HG03108 (cell line): ENCODE measurements at regions not wholly inside any gene's neighbourhood (a gene's known extent, or its start where the extent isn't known, plus 50 kb on each side); places are given as distances from the start of the nearest gene placed in this dataset.

ENCODE experiments used
- ATAC-seq: cut with Tn5 transposase; IDR thresholded peaks from one replicate; pipeline ENCODE4 v1.9.1; 2021; ENCODE audit warnings: moderate library complexity; ENCODE audit not compliant: unreplicated experiment

GRCh38 chr12:91343010-91343409 lies 160.4 kb upstream of the DCN start:
- ATAC-seq: no peak

GRCh38 chr12:91339106-91339505 lies 156.5 kb upstream of the DCN start:
- no peak for ATAC-seq

GRCh38 chr12:91335699-91336098 lies 153.1 kb upstream of the DCN start:
- no peak for ATAC-seq

DNA sequence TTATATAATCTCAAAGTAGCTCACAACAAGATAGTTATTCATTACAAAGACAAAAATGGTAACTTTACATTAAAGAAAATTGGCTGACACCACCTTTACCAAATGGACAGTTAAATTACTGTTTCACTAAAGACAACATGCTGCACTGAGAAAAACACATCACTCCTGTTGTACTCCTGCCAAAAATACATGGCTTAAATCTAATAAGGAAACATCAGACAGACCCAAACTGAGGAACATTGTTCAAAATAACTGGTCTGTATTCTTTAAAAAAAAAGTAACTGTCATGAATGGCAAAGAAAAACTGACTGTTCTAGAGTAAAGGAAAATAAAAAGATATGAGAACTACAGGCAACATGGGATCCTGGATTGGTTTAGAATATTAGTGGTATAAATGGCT lies 151.3 kb upstream of the DCN start:
- ATAC-seq: no peak

DNA sequence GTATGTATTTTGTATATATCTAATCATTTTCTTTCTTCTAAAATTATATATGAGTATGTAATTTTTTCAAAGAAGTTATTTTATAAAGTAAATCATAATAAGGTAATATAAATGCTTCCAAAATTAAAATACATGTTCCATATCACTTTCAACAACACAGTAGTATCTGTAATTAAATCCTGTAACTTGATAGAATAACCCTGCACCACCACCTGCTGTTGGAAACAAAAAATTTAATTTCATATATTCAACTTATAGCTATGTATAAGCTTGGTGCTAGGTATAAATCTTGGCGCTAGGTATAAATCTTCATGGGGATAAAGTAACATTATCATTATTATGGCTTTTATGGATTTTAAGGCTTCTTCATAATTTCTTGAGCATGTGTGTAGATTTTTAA lies 149.7 kb upstream of the DCN start:
- no peak for ATAC-seq

DNA sequence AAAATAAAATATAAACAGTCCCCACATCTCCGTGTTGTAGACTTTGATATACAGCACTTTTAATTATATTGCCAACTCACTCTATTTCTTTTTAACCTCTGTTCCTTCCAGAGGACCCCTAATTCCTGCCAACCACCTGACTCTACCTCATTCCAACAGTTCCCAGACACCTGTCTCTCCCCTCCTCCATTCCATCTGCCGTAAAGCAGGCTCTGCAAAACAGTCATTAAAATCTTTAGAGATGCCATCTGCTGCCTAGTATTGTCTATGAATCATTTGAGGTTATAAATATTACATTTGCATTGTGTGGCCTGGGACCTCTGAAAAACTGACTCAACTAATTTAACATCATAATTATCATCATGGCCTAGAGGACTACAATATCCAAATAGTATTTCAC lies 148.8 kb upstream of the DCN start:
- no peak for ATAC-seq

DNA sequence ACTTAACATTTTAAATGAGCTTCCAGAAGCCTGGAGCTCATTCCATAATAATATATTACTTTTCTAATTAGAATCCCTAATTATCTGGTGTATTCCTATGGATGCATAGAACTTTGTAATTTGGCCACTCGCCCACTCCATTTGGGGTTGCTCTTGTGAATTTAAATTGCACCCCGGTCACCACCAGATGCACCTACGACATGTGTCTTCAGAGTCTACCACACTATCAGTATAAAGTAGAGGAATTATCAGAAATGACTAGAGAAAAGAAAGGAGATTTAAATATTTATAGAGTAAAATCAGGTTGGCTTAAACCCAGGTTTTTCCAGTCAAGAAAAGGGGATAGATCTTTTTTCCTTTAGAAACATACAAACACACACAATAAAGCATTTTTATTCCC lies 145.8 kb upstream of the DCN start:
- ATAC-seq: no peak

DNA sequence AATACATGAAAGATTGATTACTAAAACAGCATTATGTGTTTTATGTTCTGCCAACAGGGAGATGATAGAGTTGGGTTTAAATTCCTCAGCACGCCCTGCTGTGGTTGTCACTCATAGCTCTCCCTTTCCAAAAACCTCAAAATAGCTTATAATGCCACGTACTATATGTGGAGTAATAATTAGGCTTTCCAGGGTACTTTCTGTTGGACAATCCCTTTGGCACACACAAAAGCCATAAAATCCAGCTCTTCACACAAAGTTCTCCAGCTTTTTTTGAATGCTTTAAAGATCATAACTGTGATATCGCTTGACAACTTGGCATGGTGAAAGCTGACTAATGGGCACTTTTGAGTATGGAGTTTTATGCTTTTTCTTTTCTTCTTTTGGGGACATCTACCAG lies 145.3 kb upstream of the DCN start:
- no peak for ATAC-seq

DNA sequence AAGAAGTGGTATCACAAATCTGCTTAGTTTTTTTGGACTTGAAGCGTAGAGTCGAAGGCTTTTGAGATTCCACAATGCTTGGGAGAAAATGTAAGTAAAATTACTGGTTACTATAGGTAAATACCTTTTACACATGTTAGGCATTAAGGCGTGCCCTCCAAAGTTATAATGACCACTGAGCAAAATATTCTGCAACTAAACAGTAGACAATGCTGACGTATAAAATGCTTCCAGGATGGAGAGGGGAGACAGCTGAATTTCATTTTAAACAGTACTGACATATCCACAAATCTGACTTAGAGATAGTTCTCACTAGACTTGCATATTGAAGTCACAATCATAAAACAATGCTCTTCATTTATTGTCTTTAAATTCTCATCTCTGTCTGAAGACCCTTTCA lies 144.5 kb upstream of the DCN start:
- ATAC-seq: no peak

DNA sequence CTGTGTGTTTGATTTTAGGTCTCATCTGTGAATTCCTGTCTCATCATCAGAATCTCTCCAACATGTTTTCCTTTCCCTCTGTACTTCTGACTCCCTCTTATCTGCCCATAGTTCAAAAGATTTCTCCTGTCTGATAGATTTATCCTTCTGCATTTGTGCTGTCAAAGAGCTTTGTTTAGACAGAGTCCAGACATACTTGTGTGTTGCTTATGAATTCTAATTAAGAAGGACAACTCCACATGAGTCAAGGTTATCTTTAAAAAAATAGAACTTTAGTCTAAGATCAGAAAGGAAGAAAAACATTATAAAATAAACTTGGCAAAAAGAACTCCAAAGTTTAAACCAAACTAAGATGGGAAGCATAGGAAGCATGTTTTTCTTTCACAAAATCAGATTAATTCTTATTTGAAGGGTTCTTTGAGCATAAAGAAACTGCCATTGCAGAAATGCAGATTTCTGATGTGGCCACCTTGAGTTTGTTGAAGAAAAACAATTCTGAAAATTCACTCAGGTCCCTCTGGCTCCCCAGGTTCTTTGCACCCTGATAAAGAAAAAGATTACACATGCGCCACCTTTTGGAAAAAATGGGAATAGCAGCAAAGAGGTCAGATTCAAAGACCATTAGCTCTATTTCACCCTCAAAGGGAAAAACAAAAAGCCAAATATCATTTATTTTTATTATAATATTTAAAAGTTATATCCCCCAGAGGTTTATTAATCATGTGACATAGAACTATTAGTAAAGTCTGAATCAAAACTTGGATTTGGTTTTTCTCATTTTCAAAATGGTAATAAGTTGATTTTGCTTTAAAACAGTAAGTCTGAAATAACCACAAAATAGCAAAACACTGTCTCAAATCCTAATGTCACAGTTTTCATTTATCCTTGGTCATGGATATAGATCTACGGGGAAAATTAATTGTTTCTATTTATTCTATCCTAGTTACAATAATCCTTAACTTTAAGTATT lies 143.7 kb upstream of the DCN start:
- ATAC-seq: no peak

DNA sequence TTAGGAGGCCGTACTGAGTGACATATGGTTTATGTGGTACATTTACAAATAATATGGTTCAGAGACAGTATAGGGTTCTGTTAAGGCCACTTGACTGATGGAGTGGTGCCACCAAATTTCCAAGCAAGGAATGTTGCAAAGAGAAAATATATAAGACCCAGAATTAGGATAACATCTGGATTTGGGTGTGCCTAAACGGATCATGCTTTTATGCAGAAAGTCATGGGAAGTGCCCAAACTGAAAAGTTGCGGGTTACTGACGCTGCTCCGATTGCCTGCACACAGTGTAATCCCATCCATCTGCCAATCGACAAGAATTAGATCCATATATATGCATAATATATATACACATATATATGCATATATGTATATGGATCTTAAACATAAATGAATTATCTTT lies 138.4 kb upstream of the DCN start:
- no peak for ATAC-seq

DNA sequence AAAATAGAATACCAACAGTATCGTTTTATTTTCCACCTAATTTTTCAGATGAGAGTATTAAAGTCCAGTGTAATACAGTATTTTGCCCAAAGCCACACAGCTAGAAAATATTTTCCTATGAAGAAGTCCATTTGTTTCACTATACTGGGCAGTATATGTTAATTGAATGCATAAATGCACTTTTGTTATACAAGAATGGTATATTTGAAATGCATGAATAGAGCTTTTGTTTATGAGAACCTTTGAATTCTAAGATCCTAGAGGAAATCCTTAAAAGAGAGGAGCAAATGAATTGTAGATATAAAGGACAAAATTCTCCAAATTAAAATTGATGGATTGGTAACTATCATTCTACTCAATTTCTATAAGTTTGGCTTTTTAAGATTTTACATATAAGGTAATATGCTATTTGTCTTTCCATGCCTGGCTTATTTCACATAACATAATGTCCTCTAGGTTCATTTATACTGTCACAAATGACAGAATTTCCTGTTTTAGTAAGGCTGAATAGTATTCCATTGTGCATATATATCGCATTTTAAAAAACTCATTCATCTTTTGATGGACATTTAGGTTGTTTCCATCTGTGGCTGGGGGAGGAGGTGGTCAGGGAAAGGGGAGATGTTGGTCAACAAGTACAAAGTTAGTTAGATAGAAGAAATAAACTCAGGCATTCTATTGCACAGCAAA lies 136.6 kb upstream of the DCN start:
- ATAC-seq: no peak

- no peak for ATAC-seq
Measured at GRCh38 chr12:91317306-91317705, 134.7 kb upstream of the DCN start.

DNA sequence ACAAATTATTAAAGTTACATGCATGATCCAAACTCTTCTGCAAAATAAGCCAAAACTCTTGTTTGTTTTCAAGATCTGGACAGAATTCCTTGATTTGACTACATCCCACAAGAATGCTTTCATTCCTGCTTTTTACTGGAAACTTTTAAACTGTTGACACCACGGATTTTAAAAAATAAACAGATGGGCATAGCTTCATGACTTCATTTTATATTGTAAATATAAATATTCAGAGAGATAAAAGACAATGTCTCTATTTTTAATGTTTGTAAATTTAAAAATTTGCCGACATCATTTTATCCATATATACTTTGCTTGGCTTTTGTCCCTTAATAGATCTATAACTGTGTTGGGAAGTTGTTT lies 134.3 kb upstream of the DCN start:
- no peak for ATAC-seq

GRCh38 chr12:91316161-91316906 lies 133.7 kb upstream of the DCN start:
- no peak for ATAC-seq

GRCh38 chr12:91311081-91311480 lies 128.5 kb upstream of the DCN start:
- ATAC-seq: no peak

GRCh38 chr12:91309450-91309849 lies 126.8 kb upstream of the DCN start:
- ATAC-seq: no peak

- no peak for ATAC-seq
Measured at GRCh38 chr12:91307957-91308670, 125.5 kb upstream of the DCN start.

DNA sequence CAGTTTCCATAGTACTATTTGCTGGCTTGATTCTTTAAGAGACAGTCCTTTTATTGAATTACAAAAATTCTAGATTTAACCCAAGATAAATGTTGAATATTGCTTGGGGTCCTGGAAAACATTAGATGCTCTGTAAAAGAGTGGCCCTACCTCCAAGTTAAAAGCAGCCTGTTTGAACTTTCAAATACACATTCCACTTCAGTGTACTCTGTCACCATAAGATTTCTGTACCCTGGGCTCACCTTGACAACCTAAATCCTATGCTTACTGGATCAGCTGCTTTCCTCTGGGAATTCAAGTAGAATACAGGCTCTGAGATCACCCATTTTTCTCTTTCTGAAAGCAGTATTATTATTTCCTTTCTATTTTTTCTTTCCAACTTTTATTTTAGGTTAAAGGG lies 107.7 kb upstream of the DCN start:
- no peak for ATAC-seq

- no peak for ATAC-seq
Measured at GRCh38 chr12:91289906-91290305, 107.3 kb upstream of the DCN start.

DNA sequence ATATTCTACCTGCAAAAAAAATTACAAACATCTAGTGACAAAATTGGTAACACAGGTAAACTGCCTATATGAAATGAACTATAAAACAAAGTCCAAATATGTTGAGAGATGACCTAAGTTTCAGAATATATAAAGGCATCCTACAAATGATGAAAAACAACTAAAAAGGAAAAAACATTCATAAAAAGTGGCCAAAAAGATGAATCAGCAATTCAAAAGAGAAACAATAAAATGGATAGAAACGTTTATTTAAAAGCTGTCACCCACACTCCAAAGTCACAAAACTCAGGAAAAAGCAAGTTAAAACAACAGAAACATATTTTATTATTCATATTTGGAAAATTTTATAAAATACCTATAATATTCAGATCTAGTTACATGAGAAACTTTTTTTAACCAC lies 106.5 kb upstream of the DCN start:
- no peak for ATAC-seq
